Right ventricle myocardium superior (tissue), 1 donor: ENCODE measurements at regions not wholly inside any gene's neighbourhood (a gene's known extent, or its start where the extent isn't known, plus 50 kb on each side); places are given as distances from the start of the nearest gene placed in this dataset.

Source experiments
- ATAC-seq: fragments of 200-7000 bp; cut with Tn5 transposase; one replicate; pipeline ENCODE4 v1.9.1; 2020; ENCODE audit warnings: mild to moderate bottlenecking; ENCODE audit not compliant: poor library complexity
- DNase-seq: peaks from one replicate; pipeline ENCODE4 v3.0.0-alpha.2; 2020
- intact Hi-C: fragments of 100-400 bp; cut with DNase I; formaldehyde crosslinking; loops from one replicate; pipeline ENCODE4 v1.11.2; 2022
- donor health status: DM: no; HTN: yes; CAD: no; lungs with severe emphysema.

DNA sequence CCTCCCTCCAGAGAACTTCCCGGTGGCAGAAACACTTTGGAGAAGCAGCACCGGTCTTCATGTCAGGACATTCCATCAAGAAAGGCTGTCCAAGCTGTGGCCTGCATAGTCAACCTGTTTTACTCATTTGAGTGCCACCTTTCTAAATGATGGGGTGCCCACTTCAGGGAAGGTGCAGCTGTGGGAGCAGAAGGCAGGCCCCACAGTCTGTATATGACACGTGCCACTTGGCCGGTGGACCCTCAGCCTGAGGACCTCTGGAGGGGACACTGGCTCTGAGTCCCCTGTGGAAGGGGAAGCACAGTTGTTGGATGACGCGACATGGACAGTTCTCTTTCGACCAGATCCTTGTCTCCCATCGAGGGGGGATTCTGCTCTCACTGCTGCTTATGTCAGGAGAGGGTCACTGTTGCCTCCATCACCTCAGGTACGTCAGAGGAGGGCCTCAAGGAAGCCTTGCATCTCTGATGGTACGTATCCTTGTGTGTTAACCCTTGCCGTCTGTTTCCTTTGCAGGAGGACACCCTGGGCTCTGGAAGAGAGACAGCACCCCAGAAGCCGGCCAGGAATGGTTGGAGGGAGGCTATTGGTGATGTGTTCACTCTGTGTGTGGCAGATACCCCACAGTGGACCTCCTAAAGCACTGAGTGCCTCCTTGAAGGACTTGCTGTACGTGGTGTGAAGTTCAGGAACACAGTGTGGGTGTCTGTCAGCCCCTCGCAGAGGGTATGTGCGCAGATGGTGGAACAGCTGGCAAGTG is 132.1 kb upstream of the RTL1 start:
- ATAC-seq: no peak
- intact Hi-C loops: no loop called here
- no peak for DNase-seq

DNA sequence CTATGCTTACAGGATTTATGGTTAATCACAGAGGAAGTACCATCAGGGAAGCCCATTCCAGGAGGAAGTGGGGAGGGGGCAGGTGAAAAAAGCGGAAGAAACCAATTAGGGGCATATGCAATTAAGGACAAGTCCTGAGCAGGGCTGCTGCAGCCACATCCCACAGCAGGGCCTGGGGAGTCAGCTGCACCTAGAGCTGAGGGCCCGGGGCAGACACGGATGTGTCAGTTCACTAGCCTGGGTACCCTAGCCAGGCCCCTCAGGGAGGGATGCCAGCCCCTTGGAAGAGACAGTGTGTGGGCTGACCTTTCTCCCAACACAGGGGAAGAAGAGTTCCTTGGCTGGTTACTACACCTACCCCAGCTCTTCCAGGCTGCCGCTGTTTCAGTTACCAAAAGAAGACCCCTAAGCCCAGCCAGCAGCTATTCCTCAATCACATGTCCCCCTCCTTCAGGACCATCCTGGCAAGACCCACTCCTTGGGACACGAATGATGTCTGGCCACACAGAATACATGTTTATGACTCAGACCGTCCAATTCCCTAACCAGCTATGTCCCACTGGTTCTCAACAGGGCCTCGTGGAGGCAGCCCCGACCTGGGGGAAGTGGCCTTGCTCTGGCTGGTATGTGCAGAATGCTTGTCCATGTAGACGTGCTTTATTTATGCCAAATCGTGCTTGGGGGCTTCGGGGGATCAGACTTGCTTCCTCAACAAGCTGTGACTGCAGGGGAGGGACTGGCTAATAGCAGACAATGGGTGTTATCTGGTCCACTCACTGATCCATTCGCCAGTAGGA is 133.7 kb upstream of the RTL1 start:
- no peak for ATAC-seq
- DNase-seq: no peak
- intact Hi-C loops: no loop called here

DNA sequence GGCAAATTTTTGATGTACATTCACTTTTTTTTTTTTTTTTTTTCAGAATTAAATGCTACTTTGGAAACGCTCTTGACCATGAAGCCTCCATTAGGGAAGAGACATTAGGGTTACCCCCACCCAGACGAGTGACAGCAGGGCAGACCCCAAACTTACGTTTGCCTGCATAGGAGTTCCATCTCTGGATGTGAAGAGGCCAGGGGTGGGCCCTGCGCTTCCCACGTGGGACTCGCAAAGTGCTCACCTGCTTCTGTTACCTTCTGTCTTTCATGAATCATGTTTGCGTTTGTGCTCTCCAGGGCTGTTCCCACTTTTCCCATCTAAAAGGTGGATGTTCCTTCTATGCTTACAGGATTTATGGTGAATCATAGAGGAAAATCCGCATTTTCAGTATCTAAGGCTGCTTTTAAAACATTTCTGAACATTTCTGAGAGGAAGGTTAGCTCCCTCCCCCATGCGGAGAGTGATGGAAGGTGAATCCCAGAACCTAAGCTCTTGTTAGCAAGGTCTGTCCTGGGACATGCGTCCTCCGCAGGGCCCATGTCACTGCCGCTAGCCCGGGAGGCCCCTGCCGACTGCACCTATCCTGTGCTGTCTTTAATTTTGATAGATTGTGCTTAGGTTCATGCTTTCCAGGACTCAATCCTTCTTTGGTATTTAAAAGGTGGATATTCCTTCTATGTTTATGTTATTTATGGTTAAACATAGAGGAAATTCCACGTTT is 135.7 kb upstream of the RTL1 start:
- no peak for ATAC-seq
- DNase-seq: no peak
- intact Hi-C loops: no loop called here

DNA sequence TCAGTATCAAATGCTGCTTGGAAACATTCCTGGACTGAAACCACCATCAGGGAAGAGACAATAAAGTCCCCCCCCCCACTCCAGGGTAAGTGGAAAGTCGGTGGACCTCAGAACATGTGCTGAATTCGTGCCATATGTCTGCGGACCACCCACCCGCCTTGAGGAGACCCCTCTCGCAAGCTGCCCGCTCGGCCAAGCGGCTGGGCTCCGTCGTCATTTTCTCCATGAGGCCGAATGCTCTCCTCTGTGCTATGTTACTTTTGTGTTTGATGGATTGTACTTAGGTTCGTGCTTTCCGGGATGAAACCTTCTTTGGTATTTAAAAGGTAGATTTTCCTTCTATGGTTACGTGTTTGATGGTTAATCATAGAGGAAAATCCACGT is 136.2 kb upstream of the RTL1 start:
- ATAC-seq: no peak

DNA sequence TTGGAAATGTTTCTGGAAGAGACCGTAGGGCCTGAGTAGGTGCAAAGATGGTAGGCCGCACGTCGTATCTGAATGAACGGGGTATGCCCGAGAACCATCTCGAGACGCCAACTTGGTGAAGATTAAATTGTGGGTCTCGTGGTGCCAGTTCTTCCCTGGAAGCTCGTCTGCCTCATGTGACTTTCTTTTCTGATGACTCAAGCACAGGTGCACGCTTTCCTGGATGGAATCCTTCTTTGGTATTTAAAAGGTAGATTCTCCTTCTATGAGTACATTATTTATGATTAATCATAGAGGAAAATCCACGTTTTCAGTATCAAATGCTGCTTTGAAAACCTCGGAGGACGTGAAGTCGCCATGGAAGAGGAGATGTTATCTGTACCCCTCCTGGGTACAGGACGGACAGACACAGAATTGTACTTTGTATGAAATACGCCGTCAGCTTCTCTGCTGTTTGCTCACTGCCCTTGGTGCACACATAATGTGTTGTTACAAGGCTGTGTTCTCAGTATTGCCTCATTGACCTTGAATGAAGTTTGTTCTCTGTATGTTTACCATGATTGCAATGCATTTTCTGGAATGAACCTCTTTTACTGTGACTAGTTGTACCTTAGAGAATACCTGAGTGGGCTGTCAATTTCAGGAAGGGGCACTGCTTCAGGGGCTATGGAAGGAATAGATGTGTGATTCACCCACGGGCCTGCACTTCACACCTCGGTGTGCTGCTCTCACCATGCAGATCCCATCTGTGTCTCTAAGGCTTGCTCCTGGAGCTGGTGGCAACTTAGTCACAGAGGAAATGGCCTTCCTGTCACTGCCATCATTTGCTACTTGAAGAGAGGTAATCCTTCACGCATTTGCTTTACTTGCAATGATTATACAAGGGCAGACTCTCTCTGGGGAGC is 137.3 kb upstream of the RTL1 start:
- ATAC-seq (no peak), DNase-seq (no peak)
- intact Hi-C loops: no loop called here

More for the DNA sequence above, 136.2 kb upstream of the RTL1 start:
- no peak for DNase-seq
- intact Hi-C loops: no loop called here

DNA sequence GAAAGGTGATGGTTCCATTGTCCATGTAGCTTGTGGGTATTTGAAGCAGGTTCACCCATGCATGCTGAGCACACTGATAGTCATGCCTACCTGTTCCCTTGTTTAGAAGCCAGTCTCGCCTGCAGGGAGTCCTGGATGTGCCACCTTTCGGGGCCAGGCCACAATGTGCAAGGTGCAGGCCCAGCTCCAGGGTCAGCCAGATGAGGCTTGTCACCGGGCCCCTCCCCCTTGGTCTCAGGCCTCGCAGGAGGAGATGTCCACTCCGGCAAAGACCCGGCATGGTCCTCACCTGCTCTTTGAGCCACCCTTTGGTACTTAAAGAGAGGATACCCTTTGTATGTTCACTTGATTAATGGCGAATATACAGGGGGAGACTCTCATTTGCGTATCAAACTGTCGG is 140.4 kb upstream of the RTL1 start:
- ATAC-seq (no peak), DNase-seq (no peak)
- intact Hi-C loops: no loop called here

DNA sequence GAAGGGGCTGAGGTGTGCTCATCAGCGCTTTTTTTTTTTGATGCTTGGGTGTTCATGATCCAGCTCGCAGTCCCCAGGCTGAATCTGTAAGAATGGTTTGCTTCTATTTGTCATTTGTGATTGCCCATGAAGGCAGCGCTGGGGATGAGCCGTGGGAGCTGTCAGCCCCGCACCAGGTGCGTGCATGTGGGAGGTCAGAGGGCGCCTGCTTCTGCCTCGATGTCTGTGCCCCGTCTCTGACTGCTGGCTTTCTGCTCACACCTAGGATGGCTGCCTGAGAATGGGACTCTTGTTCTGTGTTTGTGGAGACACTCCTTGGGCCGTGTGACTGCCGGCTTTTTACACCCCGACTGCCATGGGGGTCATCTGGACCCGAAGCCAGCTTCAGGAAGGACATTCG is 141.2 kb upstream of the RTL1 start:
- ATAC-seq (no peak), DNase-seq (no peak)
- intact Hi-C loops: no loop called here

DNA sequence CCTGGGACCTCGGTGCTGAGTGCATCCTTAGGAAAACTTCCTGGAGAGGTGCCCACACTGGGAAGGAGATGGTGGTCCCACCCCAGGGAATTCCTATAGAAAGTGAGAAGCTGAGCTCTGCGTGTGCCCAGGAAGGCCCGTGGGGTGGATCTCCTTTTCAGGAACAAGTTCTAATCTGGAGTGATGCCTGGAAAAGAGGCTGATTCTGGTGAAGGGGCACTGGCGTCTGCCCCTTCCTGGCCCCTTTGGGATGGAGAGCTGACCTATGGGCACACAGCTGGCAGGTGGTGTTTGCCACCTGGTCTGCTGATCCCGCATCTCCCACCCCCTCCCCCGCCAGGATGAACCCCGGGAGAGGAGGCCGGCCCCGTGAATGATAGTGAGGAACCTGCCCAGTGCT is 142.0 kb upstream of the RTL1 start:
- ATAC-seq: no peak
- no peak for DNase-seq
- intact Hi-C loops: no loop called here

DNA sequence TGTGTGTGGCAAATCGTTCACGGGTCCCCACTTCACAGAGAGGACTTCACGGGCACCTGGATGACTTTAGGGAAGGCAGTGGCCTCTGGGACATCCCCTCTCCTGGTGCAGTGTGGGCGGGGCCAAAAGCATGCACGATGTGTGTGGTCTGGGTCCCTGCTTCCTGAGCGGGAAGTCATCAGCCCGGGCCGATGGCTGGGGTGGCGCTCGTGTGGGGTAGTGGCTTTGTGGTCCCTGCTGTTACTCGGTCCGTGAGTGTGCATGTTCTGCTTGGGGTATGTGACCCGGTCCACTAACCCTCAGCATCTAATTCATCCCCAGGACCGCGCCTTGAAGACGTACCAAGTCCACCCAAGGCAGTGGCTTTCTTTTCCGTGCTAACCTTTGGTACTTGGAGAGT is 142.5 kb upstream of the RTL1 start:
- DNase-seq: no peak
- no peak for ATAC-seq
- intact Hi-C loops: no loop called here

DNA sequence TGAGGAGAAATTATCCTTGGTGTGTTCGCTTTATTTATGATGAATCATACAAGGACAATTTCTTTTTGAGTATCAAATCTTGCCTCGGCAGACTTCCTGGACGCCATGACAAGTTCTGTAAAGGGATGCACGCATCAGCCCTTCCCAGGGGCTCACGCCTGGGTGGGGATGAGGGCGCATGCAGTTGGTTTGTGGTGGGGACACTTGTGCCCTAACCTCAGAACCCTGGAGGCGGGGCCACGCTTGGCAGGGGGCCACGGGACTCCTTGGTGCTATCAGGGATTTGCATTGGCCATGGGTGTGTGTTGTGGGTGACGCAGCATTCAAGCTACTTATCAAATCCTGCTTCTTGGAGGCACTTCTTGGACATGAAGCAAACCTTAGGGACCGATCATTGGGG is 143.8 kb upstream of the RTL1 start:
- ATAC-seq (no peak), DNase-seq (no peak)
- intact Hi-C loops: no loop called here

DNA sequence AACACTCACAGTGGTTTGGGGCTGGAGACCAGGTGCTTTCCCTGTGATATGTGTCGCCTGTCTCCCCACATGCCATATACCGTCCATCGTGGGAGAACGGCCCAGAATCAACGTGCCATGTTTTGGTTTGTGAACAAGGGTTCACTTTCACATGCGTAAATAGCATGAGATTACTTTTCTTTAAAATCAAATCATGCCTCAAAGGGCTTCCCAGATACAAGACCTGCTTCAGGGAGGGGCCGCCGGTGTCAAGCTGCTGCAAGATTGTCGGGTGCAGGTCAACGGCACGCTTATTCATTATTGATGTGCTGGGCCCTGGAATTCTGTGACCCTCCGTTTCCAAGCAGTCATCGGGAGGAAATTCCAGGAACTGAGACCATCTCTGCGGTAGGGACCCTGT is 145.2 kb upstream of the RTL1 start:
- ATAC-seq (no peak), DNase-seq (no peak)
- intact Hi-C loops: no loop called here

DNA sequence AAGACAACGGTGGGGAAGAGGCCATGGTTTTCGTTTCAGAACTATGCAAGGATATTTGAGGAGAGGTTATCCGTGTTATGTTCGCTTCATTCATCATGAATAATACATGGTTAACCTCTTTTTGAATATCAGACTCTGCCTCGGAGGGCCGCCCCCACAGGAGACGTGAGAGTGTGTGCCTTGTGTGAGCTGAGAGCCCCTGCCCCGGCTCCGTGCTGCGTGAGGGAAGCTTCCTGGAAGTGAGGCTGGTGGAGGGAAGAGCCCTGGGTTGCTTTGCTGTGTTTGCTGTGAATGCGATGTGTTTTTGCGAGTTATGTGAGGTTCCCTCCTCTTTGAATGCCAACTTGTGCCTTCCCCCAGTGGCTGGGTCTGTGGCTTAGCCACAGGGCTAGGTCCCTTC is 146.0 kb upstream of the RTL1 start:
- ATAC-seq (no peak), DNase-seq (no peak)
- intact Hi-C loops: no loop called here

DNA sequence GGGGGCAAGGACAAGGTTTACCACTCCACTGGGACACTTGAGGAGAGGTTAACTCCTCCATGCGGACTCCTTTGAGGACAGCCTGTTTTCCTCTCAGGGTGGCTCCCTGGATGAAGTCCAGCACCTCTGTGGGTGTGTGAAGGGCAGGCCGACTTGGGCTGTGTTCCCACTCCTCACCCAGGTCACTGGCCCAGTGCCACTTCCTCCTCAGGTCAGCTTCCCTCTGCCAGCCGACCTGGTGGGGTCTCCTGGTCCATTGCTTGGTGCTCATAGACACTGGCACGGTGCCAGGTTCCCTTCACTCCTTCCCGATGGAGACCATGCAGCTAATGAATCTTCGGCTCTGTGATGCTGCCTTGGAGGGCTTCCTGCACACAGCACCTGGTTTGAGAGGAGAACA is 146.4 kb upstream of the RTL1 start:
- intact Hi-C loops: no loop called here
- DNase-seq (no peak), ATAC-seq (no peak)

DNA sequence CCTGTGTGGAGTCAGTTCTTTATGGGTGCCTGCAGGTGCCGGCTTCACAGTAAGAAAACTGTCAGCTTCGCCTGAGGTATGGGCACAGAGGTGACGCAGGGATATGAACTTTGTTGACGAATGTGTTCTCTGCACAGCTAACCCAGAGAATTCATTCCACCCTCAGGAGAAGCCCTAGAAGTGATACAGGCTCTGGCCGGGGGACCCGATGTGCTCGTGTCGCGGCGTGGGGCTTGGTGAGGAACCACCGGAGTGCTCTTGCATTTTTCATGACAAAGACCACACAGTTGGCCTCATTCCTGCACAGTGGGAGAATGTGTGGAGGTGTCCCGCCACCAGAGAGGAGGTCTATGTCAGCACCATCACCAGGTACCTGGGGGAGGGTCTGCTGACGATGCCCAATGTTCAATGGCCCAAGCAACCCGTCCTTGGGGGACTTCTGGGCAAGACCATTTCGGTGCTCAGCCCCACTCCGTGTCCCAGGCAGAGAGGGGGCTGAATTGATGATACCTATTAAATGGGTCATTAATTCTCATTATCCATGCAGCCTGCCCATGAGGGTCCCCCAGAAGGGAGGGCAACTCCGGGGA is 147.5 kb upstream of the RTL1 start:
- ATAC-seq (no peak), DNase-seq (no peak)
- intact Hi-C loops: no loop called here

DNA sequence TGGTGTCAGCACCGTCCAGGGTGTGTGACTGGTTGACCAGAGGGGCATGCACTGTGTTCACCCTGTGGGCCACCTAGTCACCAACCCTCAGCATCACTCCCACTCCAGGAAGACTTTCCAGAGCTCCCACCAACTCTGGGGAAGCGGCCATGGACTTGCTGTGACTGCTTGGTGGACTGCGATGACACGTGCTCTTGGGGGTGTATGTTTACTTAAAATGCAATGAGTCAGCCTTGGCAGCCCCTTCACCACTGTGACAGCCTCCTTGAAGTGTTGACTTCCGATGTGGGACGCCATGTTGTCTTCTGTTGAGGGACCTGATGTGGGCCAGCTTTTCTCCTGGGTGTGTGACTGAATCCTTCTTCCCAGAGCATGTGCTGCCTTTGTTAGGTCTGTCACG is 151.1 kb upstream of the RTL1 start:
- DNase-seq (peak; percentile 27), ATAC-seq (no peak)
- intact Hi-C loops: no loop called here

DNA sequence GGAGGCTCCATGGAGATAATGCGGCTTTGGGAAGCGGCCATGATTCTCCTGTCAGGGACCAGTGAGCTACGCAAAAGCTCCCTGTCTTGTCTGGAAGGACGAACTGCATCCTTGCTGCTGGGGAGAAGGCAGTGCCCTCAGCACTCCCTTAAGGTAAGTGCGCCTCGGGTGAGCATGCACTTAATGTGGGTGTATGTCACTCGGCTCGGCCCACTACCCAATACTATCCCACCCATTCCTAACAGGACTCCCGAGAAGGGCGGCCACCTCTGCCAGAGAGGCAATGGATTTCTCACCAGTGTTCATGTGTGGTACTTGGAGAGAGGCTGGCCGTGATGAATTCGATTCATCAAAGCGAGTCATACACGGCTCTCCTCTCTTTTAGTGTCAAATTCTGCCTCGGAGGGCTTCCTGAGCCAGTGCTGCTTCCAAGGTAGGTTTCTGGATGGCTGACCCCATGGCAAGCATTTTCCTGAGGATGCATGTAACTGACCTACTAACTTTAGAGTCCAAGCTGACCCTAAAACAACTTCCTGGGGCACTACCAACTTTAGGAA is 151.7 kb upstream of the RTL1 start:
- peak; percentile 6 for DNase-seq
- intact Hi-C loops: no loop called here
- no peak for ATAC-seq

DNA sequence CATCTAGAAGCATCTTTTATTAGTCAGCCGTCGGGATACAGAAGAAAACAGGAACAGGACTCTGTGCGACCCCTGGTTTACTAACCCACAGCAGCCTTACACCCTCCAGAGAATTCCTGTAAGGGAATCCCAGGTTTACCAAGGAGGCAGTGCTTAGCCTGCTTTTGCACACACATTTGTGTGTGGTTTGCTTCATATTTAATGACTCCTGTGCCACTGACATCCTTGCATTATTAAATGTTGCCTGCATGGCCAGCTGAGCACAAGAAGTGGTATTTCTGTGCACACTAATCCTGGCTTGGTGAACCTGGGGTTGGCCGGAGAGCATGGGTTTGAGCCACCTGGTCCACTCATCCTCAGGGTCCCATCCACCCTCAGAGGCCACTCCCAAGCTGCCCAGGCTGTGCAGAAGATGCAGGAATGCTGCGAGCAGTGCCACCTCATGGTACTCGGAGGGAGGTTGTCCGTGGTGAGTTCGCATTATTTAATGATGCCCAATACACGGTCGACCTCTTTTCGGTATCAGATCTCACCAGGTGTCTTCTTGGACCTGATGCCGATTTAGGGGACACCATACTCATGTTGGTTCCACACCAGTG is 152.4 kb upstream of the RTL1 start:
- DNase-seq: peak; percentile 18
- intact Hi-C loops: no loop called here
- no peak for ATAC-seq

DNA sequence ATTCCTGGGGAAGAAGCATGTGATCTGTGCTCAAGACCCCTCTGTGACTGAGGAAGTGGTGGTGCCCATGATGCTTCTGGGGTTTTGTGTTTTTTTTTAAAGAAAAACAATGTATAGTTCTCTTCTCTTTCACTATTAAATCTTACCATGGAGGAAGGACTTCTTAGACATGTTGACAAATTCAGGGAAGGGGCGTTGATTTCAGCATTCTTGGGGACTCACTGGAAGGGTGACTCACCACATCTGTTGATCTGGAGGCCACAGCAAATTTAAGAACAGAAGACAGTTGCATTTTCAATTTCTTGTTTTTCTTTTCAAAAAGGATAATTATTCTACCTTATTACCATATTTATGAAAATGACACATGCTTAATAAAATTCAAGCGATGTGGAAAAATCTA is 152.9 kb upstream of the RTL1 start:
- no peak for ATAC-seq
- no peak for DNase-seq
- intact Hi-C loops: no loop called here
